ENCODE measurements at regions not wholly inside any gene's neighbourhood (a gene's known extent, or its start where the extent isn't known, plus 50 kb on each side); places are given as distances from the start of the nearest gene placed in this dataset.

GRCh38 chr15:96182736-96183513, 147.6 kb upstream of the NR2F2 start:
- Histone ChIP-seq H3K4me1 (ENCODE audit: low read depth) (no peaks in the 10 kb centered on the region), H3K9me3 (ENCODE audit: low read depth) (no peaks in the 10 kb centered on the region), H3K27ac (no peak overlapping the region), H3K27me3 (peaks cover 78% of the 10 kb centered on the region), H3K36me3 (no peaks in the 10 kb centered on the region), H3K4me3 (no peak overlapping the region)
- TF ChIP-seq CTCF (IDR thresholded peaks at IDR 0.05; ENCODE audit: low read depth, low read length): no peak
- DNase-seq (ENCODE audit: low read depth in 1 of 2, low spot score in 1 of 2): no peak

GRCh38 chr15:96183514-96183850, 147.0 kb upstream of the NR2F2 start:
- Histone ChIP-seq H3K4me1 (ENCODE audit: low read depth) (no peaks in the 10 kb centered on the region), H3K27me3 (peaks cover 75% of the 10 kb centered on the region), H3K4me3 (no peak overlapping the region), H3K9me3 (ENCODE audit: low read depth) (no peaks in the 10 kb centered on the region), H3K27ac (no peak overlapping the region), H3K36me3 (no peaks in the 10 kb centered on the region)
- TF ChIP-seq CTCF (IDR thresholded peaks at IDR 0.05; ENCODE audit: low read depth, low read length): no peak
- no peak for DNase-seq (ENCODE audit: low read depth in 1 of 2, low spot score in 1 of 2)

GRCh38 chr15:96183867-96184266, 146.6 kb upstream of the NR2F2 start:
- H3K27me3 ChIP-seq: peaks cover 71% of the 10 kb centered on the region
- no peaks in the 10 kb centered on the region for H3K36me3 ChIP-seq
- no peaks in the 10 kb centered on the region for H3K9me3 ChIP-seq (ENCODE audit: low read depth)
- TF ChIP-seq CTCF (IDR thresholded peaks at IDR 0.05; ENCODE audit: low read depth, low read length): no peak
- no peak overlapping the region for H3K4me3 ChIP-seq
- H3K4me1 ChIP-seq (ENCODE audit: low read depth): no peaks in the 10 kb centered on the region
- H3K27ac ChIP-seq: no peak overlapping the region
- no peak for DNase-seq (ENCODE audit: low read depth in 1 of 2, low spot score in 1 of 2)

- Histone ChIP-seq H3K4me3 (no peak overlapping the region), H3K36me3 (no peaks in the 10 kb centered on the region), H3K27me3 (peaks cover 67% of the 10 kb centered on the region), H3K4me1 (ENCODE audit: low read depth) (no peaks in the 10 kb centered on the region), H3K9me3 (ENCODE audit: low read depth) (no peaks in the 10 kb centered on the region), H3K27ac (no peak overlapping the region)
- no peak for DNase-seq (ENCODE audit: low read depth in 1 of 2, low spot score in 1 of 2)
- TF ChIP-seq CTCF (IDR thresholded peaks at IDR 0.05; ENCODE audit: low read depth, low read length): no peak
Observed at GRCh38 chr15:96184297-96184696, 146.2 kb upstream of the NR2F2 start.

- no peak for DNase-seq (ENCODE audit: low read depth in 1 of 2, low spot score in 1 of 2)
- Histone ChIP-seq H3K36me3 (no peaks in the 10 kb centered on the region), H3K27ac (no peak overlapping the region), H3K4me1 (ENCODE audit: low read depth) (no peaks in the 10 kb centered on the region), H3K4me3 (no peak overlapping the region), H3K9me3 (ENCODE audit: low read depth) (no peaks in the 10 kb centered on the region), H3K27me3 (peaks cover 67% of the 10 kb centered on the region)
- no peak for TF ChIP-seq CTCF (IDR thresholded peaks at IDR 0.05; ENCODE audit: low read depth, low read length)
Observed at GRCh38 chr15:96186105-96186504, 144.4 kb upstream of the NR2F2 start.

All from cardiac muscle cell (in vitro differentiated cells and primary cell).